ENCODE measurements at regions not wholly inside any gene's neighbourhood (a gene's known extent, or its start where the extent isn't known, plus 50 kb on each side); places are given as distances from the start of the nearest gene placed in this dataset.

- no peaks in the 10 kb centered on the region for H3K9me3 ChIP-seq (ENCODE audit: insufficient read depth, low read depth, low read length)
- no peak overlapping the region for H3K27ac ChIP-seq (ENCODE audit: low read length)
These were observed 381.5 kb upstream of the C2CD4B start for GRCh38 chr15:62546628-62547027.

GRCh38 chr15:62547584-62547983 is 382.5 kb upstream of the C2CD4B start:
- no peak overlapping the region for H3K27ac ChIP-seq (ENCODE audit: low read length)
- no peaks in the 10 kb centered on the region for H3K27me3 ChIP-seq (ENCODE audit: insufficient read depth, low read length)
- H3K9me3 ChIP-seq (ENCODE audit: insufficient read depth, low read depth, low read length), result no peaks in the 10 kb centered on the region
- no peaks in the 10 kb centered on the region for H3K4me1 ChIP-seq (ENCODE audit: insufficient read depth, low read length)
- no peaks in the 10 kb centered on the region for H3K36me3 ChIP-seq (ENCODE audit: insufficient read depth, low read depth, low read length)
- H3K9ac ChIP-seq (ENCODE audit: low read depth, low read length), result no peak overlapping the region
- no peak overlapping the region for H3K4me3 ChIP-seq (ENCODE audit: low read length)

More at GRCh38 chr15:62546628-62547027, 381.5 kb upstream of the C2CD4B start:
- Histone ChIP-seq H3K27me3 (ENCODE audit: insufficient read depth, low read length) (no peaks in the 10 kb centered on the region), H3K9ac (ENCODE audit: low read depth, low read length) (no peak overlapping the region), H3K4me1 (ENCODE audit: insufficient read depth, low read length) (no peaks in the 10 kb centered on the region), H3K36me3 (ENCODE audit: insufficient read depth, low read depth, low read length) (no peaks in the 10 kb centered on the region), H3K4me3 (ENCODE audit: low read length) (no peak overlapping the region)

- Histone ChIP-seq H3K4me3 (ENCODE audit: low read length) (no peak overlapping the region), H3K27ac (ENCODE audit: low read length) (no peak overlapping the region), H3K27me3 (ENCODE audit: insufficient read depth, low read length) (no peaks in the 10 kb centered on the region), H3K9me3 (ENCODE audit: insufficient read depth, low read depth, low read length) (no peaks in the 10 kb centered on the region), H3K36me3 (ENCODE audit: insufficient read depth, low read depth, low read length) (no peaks in the 10 kb centered on the region), H3K4me1 (ENCODE audit: insufficient read depth, low read length) (no peaks in the 10 kb centered on the region), H3K9ac (ENCODE audit: low read depth, low read length) (no peak overlapping the region)
These were observed 384.4 kb upstream of the C2CD4B start for GRCh38 chr15:62549345-62549970.

GRCh38 chr15:62550106-62550505 is 385.0 kb upstream of the C2CD4B start:
- H3K9me3 ChIP-seq (ENCODE audit: insufficient read depth, low read depth, low read length), result no peaks in the 10 kb centered on the region
- no peak overlapping the region for H3K27ac ChIP-seq (ENCODE audit: low read length)
- no peak overlapping the region for H3K9ac ChIP-seq (ENCODE audit: low read depth, low read length)
- no peak overlapping the region for H3K4me3 ChIP-seq (ENCODE audit: low read length)
- no peaks in the 10 kb centered on the region for H3K27me3 ChIP-seq (ENCODE audit: insufficient read depth, low read length)
- H3K36me3 ChIP-seq (ENCODE audit: insufficient read depth, low read depth, low read length), result no peaks in the 10 kb centered on the region
- H3K4me1 ChIP-seq (ENCODE audit: insufficient read depth, low read length), result no peaks in the 10 kb centered on the region

- Histone ChIP-seq H3K27me3 (ENCODE audit: insufficient read depth, low read length) (no peaks in the 10 kb centered on the region), H3K36me3 (ENCODE audit: insufficient read depth, low read depth, low read length) (no peaks in the 10 kb centered on the region), H3K4me3 (ENCODE audit: low read length) (no peak overlapping the region), H3K9me3 (ENCODE audit: insufficient read depth, low read depth, low read length) (no peaks in the 10 kb centered on the region), H3K27ac (ENCODE audit: low read length) (no peak overlapping the region), H3K4me1 (ENCODE audit: insufficient read depth, low read length) (no peaks in the 10 kb centered on the region), H3K9ac (ENCODE audit: low read depth, low read length) (no peak overlapping the region)
These were observed 387.4 kb upstream of the C2CD4B start for GRCh38 chr15:62552444-62552843.

GRCh38 chr15:62553911-62554563 is 389.0 kb upstream of the C2CD4B start:
- H3K9ac ChIP-seq (ENCODE audit: low read depth, low read length), result no peak overlapping the region
- H3K27ac ChIP-seq (ENCODE audit: low read length), result no peak overlapping the region
- no peaks in the 10 kb centered on the region for H3K36me3 ChIP-seq (ENCODE audit: insufficient read depth, low read depth, low read length)
- H3K9me3 ChIP-seq (ENCODE audit: insufficient read depth, low read depth, low read length), result no peaks in the 10 kb centered on the region
- no peaks in the 10 kb centered on the region for H3K27me3 ChIP-seq (ENCODE audit: insufficient read depth, low read length)
- no peaks in the 10 kb centered on the region for H3K4me1 ChIP-seq (ENCODE audit: insufficient read depth, low read length)
- H3K4me3 ChIP-seq (ENCODE audit: low read length), result no peak overlapping the region

- Histone ChIP-seq H3K27me3 (ENCODE audit: insufficient read depth, low read length) (no peaks in the 10 kb centered on the region), H3K27ac (ENCODE audit: low read length) (no peak overlapping the region), H3K9me3 (ENCODE audit: insufficient read depth, low read depth, low read length) (no peaks in the 10 kb centered on the region), H3K4me3 (ENCODE audit: low read length) (no peak overlapping the region), H3K4me1 (ENCODE audit: insufficient read depth, low read length) (peaks cover 7% of the 10 kb centered on the region; the same call in 1 of the 2 replicates), H3K9ac (ENCODE audit: low read depth, low read length) (no peak overlapping the region), H3K36me3 (ENCODE audit: insufficient read depth, low read depth, low read length) (no peaks in the 10 kb centered on the region)
These were observed 393.7 kb upstream of the C2CD4B start for GRCh38 chr15:62558640-62559380.

- Histone ChIP-seq H3K27ac (ENCODE audit: low read length) (no peak overlapping the region), H3K4me3 (ENCODE audit: low read length) (no peak overlapping the region), H3K27me3 (ENCODE audit: insufficient read depth, low read length) (no peaks in the 10 kb centered on the region), H3K9me3 (ENCODE audit: insufficient read depth, low read depth, low read length) (no peaks in the 10 kb centered on the region), H3K36me3 (ENCODE audit: insufficient read depth, low read depth, low read length) (no peaks in the 10 kb centered on the region), H3K4me1 (ENCODE audit: insufficient read depth, low read length) (peaks cover 7% of the 10 kb centered on the region; the same call in 1 of the 2 replicates), H3K9ac (ENCODE audit: low read depth, low read length) (no peak overlapping the region)
These were observed 394.3 kb upstream of the C2CD4B start for GRCh38 chr15:62559381-62559733.

GRCh38 chr15:62561059-62561519 is 396.0 kb upstream of the C2CD4B start:
- no peaks in the 10 kb centered on the region for H3K27me3 ChIP-seq (ENCODE audit: insufficient read depth, low read length)
- H3K4me1 ChIP-seq (ENCODE audit: insufficient read depth, low read length), result peaks cover 7% of the 10 kb centered on the region; the same call in 1 of the 2 replicates
- no peak overlapping the region for H3K9ac ChIP-seq (ENCODE audit: low read depth, low read length)
- H3K27ac ChIP-seq (ENCODE audit: low read length), result no peak overlapping the region
- no peak overlapping the region for H3K4me3 ChIP-seq (ENCODE audit: low read length)
- no peaks in the 10 kb centered on the region for H3K36me3 ChIP-seq (ENCODE audit: insufficient read depth, low read depth, low read length)
- no peaks in the 10 kb centered on the region for H3K9me3 ChIP-seq (ENCODE audit: insufficient read depth, low read depth, low read length)

- peaks cover 7% of the 10 kb centered on the region; the same call in 1 of the 2 replicates for H3K4me1 ChIP-seq (ENCODE audit: insufficient read depth, low read length)
- H3K27ac ChIP-seq (ENCODE audit: low read length), result no peak overlapping the region
- no peaks in the 10 kb centered on the region for H3K36me3 ChIP-seq (ENCODE audit: insufficient read depth, low read depth, low read length)
- no peak overlapping the region for H3K4me3 ChIP-seq (ENCODE audit: low read length)
- no peaks in the 10 kb centered on the region for H3K9me3 ChIP-seq (ENCODE audit: insufficient read depth, low read depth, low read length)
- no peak overlapping the region for H3K9ac ChIP-seq (ENCODE audit: low read depth, low read length)
- no peaks in the 10 kb centered on the region for H3K27me3 ChIP-seq (ENCODE audit: insufficient read depth, low read length)
These were observed 396.5 kb upstream of the C2CD4B start for GRCh38 chr15:62561571-62561970.

GRCh38 chr15:62564886-62565633 is 400.0 kb upstream of the C2CD4B start:
- Histone ChIP-seq H3K4me1 (ENCODE audit: insufficient read depth, low read length) (peaks cover 7% of the 10 kb centered on the region; the same call in 1 of the 2 replicates), H3K27ac (ENCODE audit: low read length) (no peak overlapping the region), H3K27me3 (ENCODE audit: insufficient read depth, low read length) (no peaks in the 10 kb centered on the region), H3K9ac (ENCODE audit: low read depth, low read length) (no peak overlapping the region), H3K36me3 (ENCODE audit: insufficient read depth, low read depth, low read length) (no peaks in the 10 kb centered on the region), H3K4me3 (ENCODE audit: low read length) (no peak overlapping the region), H3K9me3 (ENCODE audit: insufficient read depth, low read depth, low read length) (no peaks in the 10 kb centered on the region)

Data from iPS-20b (cell line).